GM12874 (cell line): ENCODE measurements at regions not wholly inside any gene's neighbourhood (a gene's known extent, or its start where the extent isn't known, plus 50 kb on each side); places are given as distances from the start of the nearest gene placed in this dataset.

ENCODE experiments used
- TF ChIP-seq, protein P1 (sequence below): IDR thresholded peaks from 2 replicates; pipeline ENCODE4 v1.5.1; 2011; ENCODE audit warnings: low read depth, mild to moderate bottlenecking, control low read depth, low read length, moderate library complexity; ENCODE audit not compliant: insufficient read depth

DNA sequence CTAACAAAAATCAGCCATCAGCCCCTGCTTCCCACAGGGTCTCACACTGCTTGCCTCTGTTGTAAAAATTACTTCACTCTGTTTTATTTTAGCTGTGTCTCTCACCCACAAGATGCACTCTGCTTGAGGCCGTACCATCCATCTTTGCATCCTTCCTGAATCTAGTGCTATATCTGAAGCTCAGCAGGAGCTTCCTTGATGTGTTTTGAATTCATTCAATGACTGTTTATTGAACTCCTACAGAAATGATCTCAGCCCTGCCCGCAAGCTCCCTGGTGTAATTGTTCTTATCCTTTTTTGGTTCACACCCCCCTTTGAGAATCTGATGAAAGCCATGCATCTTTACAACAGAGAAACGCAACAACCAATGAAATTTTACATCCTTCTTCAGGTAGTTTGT is 310.2 kb upstream of the ZC3H12C start:
- TF ChIP-seq, protein P1, sequence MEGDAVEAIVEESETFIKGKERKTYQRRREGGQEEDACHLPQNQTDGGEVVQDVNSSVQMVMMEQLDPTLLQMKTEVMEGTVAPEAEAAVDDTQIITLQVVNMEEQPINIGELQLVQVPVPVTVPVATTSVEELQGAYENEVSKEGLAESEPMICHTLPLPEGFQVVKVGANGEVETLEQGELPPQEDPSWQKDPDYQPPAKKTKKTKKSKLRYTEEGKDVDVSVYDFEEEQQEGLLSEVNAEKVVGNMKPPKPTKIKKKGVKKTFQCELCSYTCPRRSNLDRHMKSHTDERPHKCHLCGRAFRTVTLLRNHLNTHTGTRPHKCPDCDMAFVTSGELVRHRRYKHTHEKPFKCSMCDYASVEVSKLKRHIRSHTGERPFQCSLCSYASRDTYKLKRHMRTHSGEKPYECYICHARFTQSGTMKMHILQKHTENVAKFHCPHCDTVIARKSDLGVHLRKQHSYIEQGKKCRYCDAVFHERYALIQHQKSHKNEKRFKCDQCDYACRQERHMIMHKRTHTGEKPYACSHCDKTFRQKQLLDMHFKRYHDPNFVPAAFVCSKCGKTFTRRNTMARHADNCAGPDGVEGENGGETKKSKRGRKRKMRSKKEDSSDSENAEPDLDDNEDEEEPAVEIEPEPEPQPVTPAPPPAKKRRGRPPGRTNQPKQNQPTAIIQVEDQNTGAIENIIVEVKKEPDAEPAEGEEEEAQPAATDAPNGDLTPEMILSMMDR: no peak

- TF ChIP-seq, protein P1: no peak
Observed at GRCh38 chr11:109783840-109784239, 309.4 kb upstream of the ZC3H12C start.

GRCh38 chr11:109784536-109784935 is 308.7 kb upstream of the ZC3H12C start:
- TF ChIP-seq, protein P1: no peak

- TF ChIP-seq, protein P1: no peak
Observed at GRCh38 chr11:109785198-109785597, 308.0 kb upstream of the ZC3H12C start.

DNA sequence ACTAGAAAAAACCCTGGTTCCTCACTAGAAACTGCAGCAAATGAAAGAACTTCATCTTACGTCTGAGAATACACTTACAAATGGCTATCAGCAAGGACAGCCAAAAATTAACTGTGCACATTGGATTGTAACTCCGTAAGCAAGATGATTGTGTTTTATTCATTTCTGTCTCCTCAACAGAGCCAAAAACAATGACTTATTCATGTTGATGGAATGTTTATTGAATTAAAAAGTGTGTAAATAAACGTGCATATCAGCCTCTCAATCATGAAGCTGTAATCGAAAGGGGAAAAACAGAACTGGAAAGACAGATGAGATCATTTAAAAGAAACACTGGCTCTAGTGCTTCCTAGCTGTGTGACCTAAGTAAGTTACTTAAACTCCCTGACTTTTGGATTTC is 307.5 kb upstream of the ZC3H12C start:
- TF ChIP-seq, protein P1: no peak

DNA sequence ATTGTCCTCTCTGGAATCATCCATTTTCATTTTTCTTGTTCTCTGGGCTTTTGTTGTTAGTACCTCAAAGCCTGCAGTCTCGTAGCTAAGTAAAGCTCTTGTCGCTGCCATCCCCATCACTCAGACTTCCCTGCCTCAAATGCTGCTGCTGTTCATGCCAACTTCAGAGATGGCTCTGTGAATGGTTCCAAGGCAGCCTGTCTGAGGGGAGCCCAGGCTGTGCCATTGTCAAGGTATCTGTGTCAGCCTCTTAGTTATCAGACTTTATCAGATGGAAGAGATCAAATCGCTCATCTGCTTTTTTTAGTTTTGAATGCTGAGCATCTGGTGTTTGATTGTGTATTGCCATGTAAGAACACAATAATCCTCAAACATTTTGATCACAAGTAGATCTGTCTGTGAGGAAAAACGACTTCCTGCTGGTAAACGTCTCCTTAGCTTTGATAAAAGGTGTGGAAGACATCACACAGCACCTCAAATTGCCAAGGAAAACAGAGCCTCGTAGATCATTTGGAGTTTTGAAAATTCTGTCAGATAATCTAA is 304.2 kb upstream of the ZC3H12C start:
- TF ChIP-seq, protein P1: no peak

- TF ChIP-seq, protein P1: no peak
Observed at GRCh38 chr11:109789901-109790300, 303.3 kb upstream of the ZC3H12C start.
